SW480 (cell line): ENCODE measurements at regions not wholly inside any gene's neighbourhood (a gene's known extent, or its start where the extent isn't known, plus 50 kb on each side); places are given as distances from the start of the nearest gene placed in this dataset.

ENCODE experiments used
- DNase-seq: peaks from one replicate; pipeline ENCODE4 v3.0.0-alpha.2; 2016; ENCODE audit warnings: low spot score

- no peak for DNase-seq
Observed at GRCh38 chr2:120992791-120993555, 257.3 kb downstream of the GLI2 start.

GRCh38 chr2:120993661-120994060 is 258.0 kb downstream of the GLI2 start:
- no peak for DNase-seq

- peak; percentile 8 for DNase-seq
Observed at GRCh38 chr2:120994301-120994995, 258.8 kb downstream of the GLI2 start.

- no peak for DNase-seq
Observed at GRCh38 chr2:120995152-120995551, 259.5 kb downstream of the GLI2 start.

- no peak for DNase-seq
Observed at GRCh38 chr2:120995656-120996190, 260.1 kb downstream of the GLI2 start.

- no peak for DNase-seq
Observed at GRCh38 chr2:120999377-121000097, 263.9 kb downstream of the GLI2 start.

GRCh38 chr2:121000804-121001203 is 265.1 kb downstream of the GLI2 start:
- DNase-seq = no peak

- DNase-seq = no peak
Observed at GRCh38 chr2:121001641-121002040, 266.0 kb downstream of the GLI2 start.

- DNase-seq = no peak
Observed at GRCh38 chr2:121002597-121002996, 266.9 kb downstream of the GLI2 start.

GRCh38 chr2:121003391-121003790 is 267.7 kb downstream of the GLI2 start:
- no peak for DNase-seq

GRCh38 chr2:121004359-121004758 is 268.7 kb downstream of the GLI2 start:
- no peak for DNase-seq

- no peak for DNase-seq
Observed at GRCh38 chr2:121004950-121005349, 269.3 kb downstream of the GLI2 start.

- no peak for DNase-seq
Observed at GRCh38 chr2:121005453-121005852, 269.8 kb downstream of the GLI2 start.

GRCh38 chr2:121006743-121007489 is 271.2 kb downstream of the GLI2 start:
- no peak for DNase-seq

GRCh38 chr2:121007490-121007853 is 271.8 kb downstream of the GLI2 start:
- DNase-seq = no peak

GRCh38 chr2:121008975-121009374 is 273.3 kb downstream of the GLI2 start:
- DNase-seq = no peak

- no peak for DNase-seq
Observed at GRCh38 chr2:121010998-121011397, 274.0 kb downstream of the TFCP2L1 start.

- peak; percentile 12 for DNase-seq
Observed at GRCh38 chr2:121014876-121015275, 270.1 kb downstream of the TFCP2L1 start.

- no peak for DNase-seq
Observed at GRCh38 chr2:121015971-121016485, 269.0 kb downstream of the TFCP2L1 start.

- DNase-seq = no peak
Observed at GRCh38 chr2:121017396-121017795, 267.6 kb downstream of the TFCP2L1 start.

GRCh38 chr2:121018136-121019061 is 266.6 kb downstream of the TFCP2L1 start:
- no peak for DNase-seq
